ENCODE measurements at regions not wholly inside any gene's neighbourhood (a gene's known extent, or its start where the extent isn't known, plus 50 kb on each side); places are given as distances from the start of the nearest gene placed in this dataset.
A peak's percentile ranks its signal among the peaks of the same experiment; 100 is the strongest.
"Not testable (repeated sequence)": the region's sequence is repeated elsewhere in the genome, so short reads cannot be mapped to it uniquely, and the experiment has no call there.

DNA sequence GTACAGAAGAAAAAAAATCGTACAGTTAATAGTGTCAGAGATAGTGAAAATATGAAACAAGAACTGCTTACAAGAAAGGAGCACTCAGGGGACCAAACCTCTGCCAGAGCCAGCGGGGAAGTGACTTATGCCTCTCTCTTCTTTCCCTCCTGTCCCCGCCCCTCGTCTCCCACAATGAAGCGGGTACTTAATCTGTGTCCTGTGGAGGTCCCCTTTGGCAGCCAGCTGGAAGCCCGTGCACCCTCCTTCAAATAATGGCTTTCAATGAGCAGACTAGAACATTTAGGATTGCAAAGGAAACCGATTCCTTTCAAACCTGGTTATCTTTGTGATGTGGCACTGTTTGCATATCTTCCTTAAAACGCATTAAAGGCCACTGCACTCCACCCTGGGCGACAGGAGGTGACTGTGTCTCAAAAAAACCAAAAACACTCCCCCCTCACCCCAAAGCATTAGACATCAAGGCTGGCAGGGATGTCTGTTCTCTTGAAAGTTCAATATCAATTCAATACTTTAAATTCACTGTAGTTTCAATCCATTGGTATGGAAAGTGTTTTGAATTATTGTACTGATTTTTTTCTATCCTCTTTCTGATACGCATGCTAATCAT lies 51.7 kb downstream of the PPIAL4C start:
- H3K27ac ChIP-seq = peak overlapping the region; percentile 29
- H3K9me3 ChIP-seq; H3K27me3 ChIP-seq; H3K4me1 ChIP-seq; DNase-seq (ENCODE audit: low spot score in 2 of 2); H3K36me3 ChIP-seq; H3K4me3 ChIP-seq: not testable (repeated sequence)
- 53% methylated on average over 4 of the region's 10 CpGs for WGBS

- Histone ChIP-seq H3K4me3 (peak overlapping the region; percentile 54), H3K27ac (peak overlapping the region; percentile 94)
- TF ChIP-seq POLR2AphosphoS5 (IDR thresholded peaks at IDR 0.05) (peak in 1 of 3 donors; percentile 59), POLR2A (IDR thresholded peaks at IDR 0.05) (peak in 1 of 2 donors; percentile 41)
- not testable (repeated sequence) for H3K27me3 ChIP-seq, H3K9me3 ChIP-seq, H3K36me3 ChIP-seq, H3K4me1 ChIP-seq
- peak; percentile 97 for DNase-seq (ENCODE audit: low spot score in 2 of 2)
- 1% methylated on average over 35 of the region's 41 CpGs for WGBS
Observed at GRCh38 chr1:149636286-149637122, 52.9 kb downstream of the PPIAL4C start.

DNA sequence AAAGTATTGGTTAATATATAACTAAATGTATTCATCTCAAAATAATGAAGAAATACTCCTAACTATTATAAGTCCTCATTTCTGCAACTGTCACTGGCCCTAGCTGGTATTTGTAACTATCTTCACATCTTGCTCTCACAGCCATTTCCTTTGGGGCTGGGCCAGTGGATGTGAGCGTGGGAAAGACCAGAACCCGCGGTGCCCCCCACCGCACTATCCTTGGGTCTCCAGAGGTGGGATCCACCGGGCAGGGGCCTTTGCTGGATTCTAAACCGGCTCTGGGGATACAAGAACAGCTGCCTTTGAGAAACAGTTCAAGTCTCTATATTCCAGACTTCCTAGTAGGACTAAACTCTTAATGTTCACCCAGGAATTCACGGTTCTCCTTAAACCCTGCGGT lies 54.8 kb downstream of the PPIAL4C start:
- DNase-seq (ENCODE audit: low spot score in 2 of 2); H3K27me3 ChIP-seq; H3K36me3 ChIP-seq; H3K4me1 ChIP-seq; H3K9me3 ChIP-seq; H3K27ac ChIP-seq; H3K4me3 ChIP-seq: not testable (repeated sequence)
- 97% methylated on average over 8 of the region's 8 CpGs for WGBS

- not testable (repeated sequence) for H3K36me3 ChIP-seq, H3K4me3 ChIP-seq, H3K27ac ChIP-seq, H3K9me3 ChIP-seq, H3K4me1 ChIP-seq, H3K27me3 ChIP-seq
- 89% methylated on average over 25 of the region's 31 CpGs for WGBS
- peak in 1 of 2 donors; percentile 79 for DNase-seq (ENCODE audit: low spot score in 2 of 2)
Observed at GRCh38 chr1:149638901-149639658, 55.4 kb downstream of the PPIAL4C start.

GRCh38 chr1:149641179-149641578 lies 57.5 kb downstream of the PPIAL4C start:
- H3K36me3 ChIP-seq; DNase-seq (ENCODE audit: low spot score in 2 of 2); H3K4me3 ChIP-seq; H3K9me3 ChIP-seq; H3K4me1 ChIP-seq; H3K27me3 ChIP-seq; H3K27ac ChIP-seq: not testable (repeated sequence)
- 81% methylated on average over 4 of the region's 4 CpGs for WGBS

- not testable (repeated sequence) for H3K36me3 ChIP-seq; H3K9me3 ChIP-seq; H3K27me3 ChIP-seq; DNase-seq (ENCODE audit: low spot score in 2 of 2); H3K4me3 ChIP-seq; H3K27ac ChIP-seq; H3K4me1 ChIP-seq
- 59% methylated on average over 1 of the region's 1 CpG for WGBS
Observed at GRCh38 chr1:149644818-149645217, 61.2 kb downstream of the PPIAL4C start.

GRCh38 chr1:149646360-149647017 lies 62.8 kb downstream of the PPIAL4C start:
- H3K4me3 ChIP-seq = peak overlapping the region; percentile 48
- DNase-seq (ENCODE audit: low spot score in 2 of 2); H3K27me3 ChIP-seq; H3K36me3 ChIP-seq; H3K4me1 ChIP-seq; H3K9me3 ChIP-seq: not testable (repeated sequence)
- WGBS = 0% methylated on average over 1 of the region's 37 CpGs
- peak overlapping the region; percentile 24 for H3K27ac ChIP-seq

GRCh38 chr1:149647018-149647373 lies 63.3 kb downstream of the PPIAL4C start:
- H3K27ac ChIP-seq, H3K4me1 ChIP-seq, H3K27me3 ChIP-seq, H3K9me3 ChIP-seq, H3K36me3 ChIP-seq: not testable (repeated sequence)
- WGBS = no CpG with 5 or more reads among the region's 20 CpGs
- peak overlapping the region; percentile 48 for H3K4me3 ChIP-seq
- DNase-seq (ENCODE audit: low spot score in 2 of 2) = peak in 1 of 2 donors; percentile 74

DNA sequence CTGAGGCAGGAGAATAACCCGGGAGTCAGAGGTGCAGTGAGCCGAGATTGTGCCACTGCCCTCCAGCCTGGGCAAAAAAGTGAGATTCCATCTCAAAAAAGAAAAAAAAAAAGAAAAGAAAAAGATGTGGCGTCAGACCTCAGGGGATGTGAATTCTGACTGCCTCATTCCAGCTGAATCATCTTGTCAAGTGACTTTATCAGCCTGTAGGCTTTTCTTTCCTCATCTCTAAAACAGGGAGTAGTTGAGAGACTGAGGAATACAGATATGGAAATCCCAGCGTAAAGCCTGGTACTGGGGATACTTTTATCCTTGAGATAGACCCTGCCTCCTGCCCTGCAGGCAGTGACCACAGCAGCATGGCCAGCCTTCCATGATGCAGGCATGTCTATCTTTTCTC lies 74.1 kb downstream of the PPIAL4C start:
- DNase-seq (ENCODE audit: low spot score in 2 of 2); H3K4me3 ChIP-seq; H3K36me3 ChIP-seq; H3K9me3 ChIP-seq; H3K4me1 ChIP-seq; H3K27ac ChIP-seq; H3K27me3 ChIP-seq: not testable (repeated sequence)
- 77% methylated on average over 4 of the region's 4 CpGs for WGBS

DNA sequence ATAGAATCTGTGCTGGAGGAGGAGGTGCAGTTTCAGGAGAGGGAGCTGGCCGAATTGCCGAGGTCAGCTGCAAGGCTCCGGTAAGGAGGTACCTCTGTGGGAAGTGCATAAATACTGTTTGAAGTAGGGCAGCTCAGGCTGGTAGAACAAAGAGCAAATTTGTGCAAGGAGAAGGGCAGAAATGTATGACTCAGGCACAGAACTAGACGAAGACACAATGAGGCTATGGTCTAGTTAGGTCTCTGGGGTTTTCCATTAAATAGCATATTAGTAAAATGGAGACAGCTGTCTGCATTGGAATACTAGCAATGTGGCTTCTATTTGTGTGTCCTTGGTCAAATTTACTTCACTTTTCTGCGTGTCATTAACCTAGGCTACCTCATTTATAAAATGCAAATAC lies 74.5 kb downstream of the PPIAL4C start:
- DNase-seq (ENCODE audit: low spot score in 2 of 2); H3K27me3 ChIP-seq; H3K4me1 ChIP-seq; H3K27ac ChIP-seq; H3K36me3 ChIP-seq; H3K9me3 ChIP-seq; H3K4me3 ChIP-seq: not testable (repeated sequence)
- 85% methylated on average over 2 of the region's 5 CpGs for WGBS

DNA sequence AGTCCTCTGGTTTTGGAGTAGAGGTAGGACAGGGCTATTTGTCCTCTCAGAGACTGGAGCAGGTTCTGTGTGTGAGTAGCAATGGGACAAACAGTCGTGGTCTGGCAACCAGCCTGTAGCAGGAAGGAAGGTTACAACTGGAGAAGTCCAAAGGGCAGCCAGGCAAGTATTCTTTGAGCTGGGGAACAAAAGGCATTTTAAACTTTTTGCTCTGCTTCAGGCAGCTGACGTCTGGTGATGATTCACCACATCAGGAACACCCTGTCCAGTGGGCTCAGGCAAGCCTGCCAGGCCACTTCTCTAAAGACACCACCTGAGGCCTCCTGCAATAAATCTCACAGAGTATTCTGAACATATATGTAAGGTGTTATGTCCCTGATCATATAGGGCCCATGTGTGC lies 81.0 kb downstream of the PPIAL4C start:
- not testable (repeated sequence) for H3K27me3 ChIP-seq; H3K9me3 ChIP-seq; H3K27ac ChIP-seq; H3K4me3 ChIP-seq; DNase-seq (ENCODE audit: low spot score in 2 of 2); H3K4me1 ChIP-seq; H3K36me3 ChIP-seq
- WGBS = 67% methylated on average over 1 of the region's 2 CpGs

- not testable (repeated sequence) for H3K9me3 ChIP-seq; DNase-seq (ENCODE audit: low spot score in 2 of 2); H3K36me3 ChIP-seq; H3K4me3 ChIP-seq; H3K27ac ChIP-seq; H3K27me3 ChIP-seq; H3K4me1 ChIP-seq
Observed at GRCh38 chr1:149665033-149665432, 81.4 kb downstream of the PPIAL4C start.

- not testable (repeated sequence) for H3K36me3 ChIP-seq; H3K4me3 ChIP-seq; DNase-seq (ENCODE audit: low spot score in 2 of 2); H3K27ac ChIP-seq; H3K9me3 ChIP-seq; H3K27me3 ChIP-seq; H3K4me1 ChIP-seq
- WGBS = 95% methylated on average over 2 of the region's 2 CpGs
Observed at GRCh38 chr1:149665528-149665927, 81.9 kb downstream of the PPIAL4C start.
